GM12874 (cell line): ENCODE measurements at regions not wholly inside any gene's neighbourhood (a gene's known extent, or its start where the extent isn't known, plus 50 kb on each side); places are given as distances from the start of the nearest gene placed in this dataset.

Experiments used
- CTCF ChIP-seq: IDR thresholded peaks from 2 replicates; pipeline ENCODE4 v1.5.1; 2011; ENCODE audit warnings: low read depth, mild to moderate bottlenecking, control low read depth, low read length, moderate library complexity; ENCODE audit not compliant: insufficient read depth

GRCh38 chr4:115292320-115293092, 179.1 kb upstream of the NDST4 start:
- TF ChIP-seq CTCF = no peak

DNA sequence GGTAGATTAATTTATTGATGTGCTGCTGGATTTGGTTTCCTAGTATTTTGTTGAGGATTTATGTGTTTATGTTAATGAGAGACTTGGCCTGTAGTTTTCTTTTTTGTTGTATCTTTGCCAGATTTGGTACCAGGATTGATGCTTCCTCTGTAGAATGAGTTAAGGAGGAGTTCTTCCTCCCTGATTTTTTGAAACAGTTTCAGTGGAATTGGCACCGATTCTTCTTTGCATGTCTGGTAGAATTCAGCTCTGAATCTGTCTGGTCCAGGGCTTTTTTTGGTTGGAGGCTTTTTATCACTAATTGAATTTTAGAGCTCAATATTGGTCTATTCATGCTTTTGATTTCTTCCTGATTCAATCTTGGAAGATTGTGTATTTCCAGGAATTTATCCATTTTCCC, 174.0 kb upstream of the NDST4 start:
- no peak for TF ChIP-seq CTCF

GRCh38 chr4:115279330-115279729, 165.9 kb upstream of the NDST4 start:
- TF ChIP-seq CTCF = no peak

DNA sequence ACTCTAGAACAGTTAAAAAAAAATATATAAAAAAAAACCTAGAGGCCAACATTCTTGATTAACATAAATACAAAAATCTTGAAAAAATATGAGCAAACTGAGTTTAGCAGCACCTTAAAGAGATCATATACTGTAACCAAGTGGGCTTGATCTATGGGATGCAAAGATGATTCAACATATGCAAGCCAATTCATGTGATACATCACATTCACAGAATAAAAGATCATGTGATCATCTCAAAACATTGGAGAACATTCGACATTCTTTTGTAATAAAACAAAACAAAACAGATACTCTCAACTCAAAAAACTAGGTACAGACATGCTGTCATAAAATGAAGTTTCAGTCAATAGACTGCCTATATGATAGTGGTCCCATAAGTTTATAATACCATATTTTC, 165.4 kb upstream of the NDST4 start:
- no peak for TF ChIP-seq CTCF

DNA sequence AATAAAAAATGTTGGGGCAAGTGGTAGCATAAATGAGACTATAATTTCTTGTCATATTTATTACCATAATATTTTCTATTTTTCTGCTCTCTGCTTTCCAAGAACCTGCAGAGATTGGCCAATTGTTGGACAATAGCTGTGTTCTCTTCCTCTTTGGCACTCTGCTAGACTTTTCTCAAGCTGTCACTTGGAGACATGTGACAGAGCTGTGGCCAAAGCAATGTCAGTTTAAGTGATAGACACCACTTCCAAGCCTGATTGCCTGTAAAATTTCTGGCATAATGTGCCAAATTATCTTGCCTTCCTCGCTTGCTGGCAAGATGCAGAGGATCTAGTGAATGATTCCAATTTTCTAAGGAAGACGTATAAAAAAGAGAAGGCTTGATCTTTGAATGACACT, 162.2 kb upstream of the NDST4 start:
- TF ChIP-seq CTCF = no peak

- no peak for TF ChIP-seq CTCF
Observed at GRCh38 chr4:115274545-115274944, 161.1 kb upstream of the NDST4 start.

GRCh38 chr4:115272594-115272993, 159.2 kb upstream of the NDST4 start:
- TF ChIP-seq CTCF = no peak
